ENCODE measurements at regions not wholly inside any gene's neighbourhood (a gene's known extent, or its start where the extent isn't known, plus 50 kb on each side); places are given as distances from the start of the nearest gene placed in this dataset.
A peak's percentile ranks its signal among the peaks of the same experiment; 100 is the strongest.
"Not testable (repeated sequence)": the region's sequence is repeated elsewhere in the genome, so short reads cannot be mapped to it uniquely, and the experiment has no call there.

DNA sequence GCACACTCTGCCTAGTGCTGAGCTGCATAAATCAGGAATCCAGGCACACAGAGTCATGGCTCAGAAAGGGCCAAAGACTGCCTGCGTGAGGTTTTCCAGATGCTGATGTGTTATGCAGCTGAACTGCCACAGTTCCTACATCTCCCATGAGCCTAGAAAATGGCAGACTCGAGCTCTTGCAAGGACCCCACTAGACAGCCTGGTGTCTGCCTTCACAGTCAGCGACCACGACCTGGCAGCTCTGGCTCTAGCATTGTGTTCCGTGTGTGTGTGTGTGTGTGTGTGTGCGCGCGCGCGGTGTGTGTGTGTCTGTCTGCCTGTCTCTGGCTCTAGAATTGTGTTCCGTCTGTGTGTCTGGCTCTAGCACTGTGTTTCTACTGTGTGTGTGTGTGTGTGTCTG, 203.6 kb upstream of the AGTR2 start:
- DNase-seq = no peak

DNA sequence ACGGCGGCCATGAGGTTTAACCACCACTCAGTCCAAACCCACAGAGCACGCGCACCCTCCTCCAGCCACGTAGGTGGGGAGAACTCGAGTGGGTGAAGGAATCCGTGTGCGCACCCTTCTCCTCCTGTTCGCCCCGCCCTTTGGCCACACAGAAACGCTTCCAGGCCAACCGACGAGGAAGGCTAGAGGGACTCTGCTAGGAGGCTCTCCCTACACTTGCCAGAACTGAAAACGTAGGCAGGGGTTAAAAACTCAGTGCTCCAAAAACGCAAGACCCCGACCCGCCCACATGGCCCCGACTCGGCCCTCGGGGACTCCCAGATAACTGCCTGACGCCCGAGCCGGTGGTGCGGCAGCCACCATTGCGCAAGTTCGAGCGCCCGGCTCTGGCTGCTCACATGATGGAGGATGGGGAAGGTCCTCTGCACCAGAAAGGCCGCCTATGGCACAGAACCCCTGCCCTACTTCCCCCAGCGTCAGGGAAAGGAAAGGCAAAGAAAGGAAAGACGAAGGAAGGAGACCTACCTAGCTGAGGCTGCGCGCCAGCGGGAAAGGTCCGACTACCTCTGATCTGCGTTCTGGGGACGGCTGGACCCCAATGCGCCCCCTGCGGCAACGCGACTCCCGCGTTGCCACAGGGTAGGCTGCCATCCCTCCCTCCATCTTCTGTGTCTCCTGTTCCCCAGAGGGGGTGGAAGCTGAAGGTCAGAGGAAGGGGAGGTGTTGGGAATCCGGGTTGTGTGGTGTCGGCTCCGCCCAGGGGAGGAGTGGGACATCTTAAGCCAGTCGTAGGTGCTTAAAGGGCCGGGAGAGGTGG, 201.9 kb upstream of the AGTR2 start:
- DNase-seq = peak in 51 of 58 donors; percentile 0 to 67 (median 34)

DNA sequence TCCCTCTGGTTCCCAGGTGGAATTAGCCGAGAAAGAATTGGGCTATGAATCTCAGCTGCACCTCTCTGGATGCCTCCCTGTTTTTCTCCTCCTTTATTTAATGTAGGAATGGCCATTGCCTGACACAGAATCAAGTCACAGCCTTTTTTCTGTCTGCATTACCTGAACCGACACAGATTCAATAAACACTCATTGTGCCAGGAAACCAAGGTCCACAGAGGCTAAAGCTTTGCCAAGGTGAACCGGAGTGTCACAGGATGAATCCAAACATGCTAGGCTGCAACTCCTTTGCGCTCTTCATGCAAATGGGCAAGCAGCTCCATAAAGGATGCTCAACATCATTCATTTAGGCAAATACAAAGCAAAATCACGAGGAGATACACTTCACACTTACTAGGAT, 199.8 kb upstream of the AGTR2 start:
- no peak for DNase-seq

DNA sequence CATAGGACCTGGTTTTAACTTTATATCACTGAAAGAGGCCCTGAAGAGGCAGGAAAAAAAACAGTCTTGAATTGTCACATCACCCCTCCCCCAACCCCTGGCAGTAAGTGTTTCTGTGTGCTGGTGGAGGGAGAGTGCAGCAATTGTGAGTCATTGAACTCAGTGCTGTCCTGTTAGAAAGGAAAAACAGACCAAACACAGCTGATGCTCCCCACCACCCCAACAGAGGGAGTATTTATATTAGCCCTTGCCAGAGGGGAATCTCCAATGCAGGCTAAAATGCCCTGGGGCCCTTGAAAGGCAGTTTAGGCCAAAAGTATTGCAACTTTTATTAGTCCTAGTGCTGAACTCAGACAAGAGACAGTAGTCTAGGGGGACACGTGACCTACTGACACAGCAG, 197.8 kb upstream of the AGTR2 start:
- DNase-seq = peak in 2 of 58 donors; percentile 3 to 6

DNA sequence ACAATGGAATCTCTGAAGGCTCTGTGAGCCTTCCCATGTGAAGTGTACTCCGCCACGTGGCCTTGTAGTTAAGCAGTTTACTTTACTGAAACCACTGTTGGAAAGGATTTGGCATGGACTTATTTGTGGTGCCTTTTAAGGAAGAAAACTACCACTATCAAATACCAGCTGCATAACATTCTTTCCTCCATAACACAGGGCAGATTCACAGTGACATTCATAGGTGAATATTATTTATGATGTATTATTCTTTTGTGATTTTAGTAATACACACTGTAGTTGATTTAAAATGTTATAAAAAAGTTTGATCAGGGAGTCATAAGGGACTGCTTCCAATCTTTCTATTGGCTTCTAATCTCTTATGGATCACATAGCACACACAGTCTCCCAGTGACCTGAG, 192.5 kb upstream of the AGTR2 start:
- no peak for DNase-seq

GRCh38 chrX:115983148-115983547, 187.4 kb upstream of the AGTR2 start:
- not testable (repeated sequence) for DNase-seq

DNA sequence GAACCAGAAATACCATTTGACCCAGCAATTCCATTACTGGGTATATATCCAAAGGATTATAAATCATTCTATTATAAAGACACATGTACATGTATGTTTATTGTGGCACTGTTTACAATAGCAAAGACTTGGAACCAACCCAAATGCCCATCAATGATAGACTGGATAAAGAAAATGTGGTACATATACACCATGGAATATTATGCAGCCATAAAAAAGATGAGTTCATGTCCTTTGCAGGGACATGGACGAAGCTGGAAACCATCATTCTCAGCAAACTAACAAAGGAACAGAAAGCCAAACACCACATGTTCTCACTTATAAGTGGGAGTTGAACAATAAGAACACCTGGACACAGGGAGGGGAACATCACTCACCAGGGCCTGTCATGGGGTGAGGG, 183.1 kb upstream of the AGTR2 start:
- not testable (repeated sequence) for DNase-seq

- DNase-seq = no peak
These were observed 181.7 kb upstream of the AGTR2 start for GRCh38 chrX:115988825-115989224.

GRCh38 chrX:115989686-115990085, 180.9 kb upstream of the AGTR2 start:
- no peak for DNase-seq

- no peak for DNase-seq
These were observed 161.2 kb upstream of the AGTR2 start for GRCh38 chrX:116009346-116009745.

GRCh38 chrX:116009861-116010710, 160.5 kb upstream of the AGTR2 start:
- DNase-seq = peak in 17 of 58 donors; percentile 0 to 30 (median 2)

DNA sequence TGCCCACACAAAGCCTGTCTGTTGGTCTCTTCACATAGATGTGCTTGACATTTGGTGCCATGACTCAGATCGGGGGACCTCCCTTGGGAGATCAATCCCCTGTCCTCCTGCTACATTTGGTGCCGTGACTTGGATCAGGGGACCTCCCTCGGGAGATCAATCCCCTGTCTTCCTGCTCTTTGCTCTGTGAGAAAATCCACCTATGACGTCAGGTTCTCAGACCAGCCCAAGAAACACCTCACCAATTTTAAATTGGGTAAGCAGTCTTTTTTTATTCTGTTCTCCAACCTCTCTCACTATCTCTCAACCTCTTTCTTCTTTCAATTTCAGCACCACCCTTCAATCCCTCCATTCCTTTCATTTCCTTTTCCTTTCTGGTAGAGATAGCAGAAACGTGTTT, 159.6 kb upstream of the AGTR2 start:
- DNase-seq = no peak

- DNase-seq = no peak
These were observed 139.2 kb upstream of the AGTR2 start for GRCh38 chrX:116031331-116031730.

Data from anterior cingulate cortex (tissue), 58 donors.